ENCODE measurements at regions not wholly inside any gene's neighbourhood (a gene's known extent, or its start where the extent isn't known, plus 50 kb on each side); places are given as distances from the start of the nearest gene placed in this dataset.

- Histone ChIP-seq H3K4me3 (ENCODE audit: low read length) (no peak overlapping the region), H3K27me3 (ENCODE audit: control insufficient read depth, insufficient read depth, low read length, poor library complexity, severe bottlenecking) (no peaks in the 10 kb centered on the region), H3K9me3 (ENCODE audit: control insufficient read depth, low read length) (no peaks in the 10 kb centered on the region), H3K36me3 (ENCODE audit: control insufficient read depth, insufficient read depth, low read length) (no peaks in the 10 kb centered on the region), H3K27ac (ENCODE audit: low read depth, low read length) (no peak overlapping the region), H3K9ac (ENCODE audit: extremely low read depth, low read length, poor library complexity, severe bottlenecking) (no peak overlapping the region), H3K4me1 (ENCODE audit: control insufficient read depth, insufficient read depth, low read length) (no peaks in the 10 kb centered on the region)
- WGBS, 2 experiments (ENCODE audit: insufficient coverage in 1 of 2, insufficient read length in 1 of 2), result 90 to 100% methylated on average over 2 of the region's 2 CpGs
- no peak overlapping the region for H3K27ac Mint-ChIP-seq
- H3K9me3 Mint-ChIP-seq, result peaks cover 7% of the 10 kb centered on the region
- H3K4me1 Mint-ChIP-seq, result no peaks in the 10 kb centered on the region
- H3K4me3 Mint-ChIP-seq, result no peak overlapping the region
- peaks cover 2% of the 10 kb centered on the region for H3K27me3 Mint-ChIP-seq (ENCODE audit: insufficient read depth)
- H3K36me3 Mint-ChIP-seq (ENCODE audit: low read depth), result no peaks in the 10 kb centered on the region
- DNase-seq, result no peak
- no peak for TF ChIP-seq CTCF (conservative IDR thresholded peaks at IDR 0.05)
Observed at GRCh38 chrX:20693078-20693477, 426.4 kb upstream of the RPS6KA3 start.

- peaks cover 20% of the 10 kb centered on the region for H3K4me1 Mint-ChIP-seq
- no peak for TF ChIP-seq CTCF (conservative IDR thresholded peaks at IDR 0.05)
- no peak for DNase-seq
- no peak overlapping the region for H3K27ac ChIP-seq (ENCODE audit: low read depth, low read length)
- peak overlapping the region; percentile 37 for H3K27ac Mint-ChIP-seq
- no peaks in the 10 kb centered on the region for H3K9me3 ChIP-seq (ENCODE audit: control insufficient read depth, low read length)
- H3K4me1 ChIP-seq (ENCODE audit: control insufficient read depth, insufficient read depth, low read length), result no peaks in the 10 kb centered on the region
- 76% methylated on average over 6 of the region's 7 CpGs; no CpG with 5 or more reads in 1 of the 2 experiments for WGBS, 2 experiments (ENCODE audit: insufficient coverage in 1 of 2, insufficient read length in 1 of 2)
- H3K4me3 Mint-ChIP-seq, result no peak overlapping the region
- H3K27me3 ChIP-seq (ENCODE audit: control insufficient read depth, insufficient read depth, low read length, poor library complexity, severe bottlenecking), result no peaks in the 10 kb centered on the region
- H3K4me3 ChIP-seq (ENCODE audit: low read length), result no peak overlapping the region
- no peak overlapping the region for H3K9ac ChIP-seq (ENCODE audit: extremely low read depth, low read length, poor library complexity, severe bottlenecking)
- H3K27me3 Mint-ChIP-seq (ENCODE audit: insufficient read depth), result peaks cover 2% of the 10 kb centered on the region
- no peaks in the 10 kb centered on the region for H3K36me3 Mint-ChIP-seq (ENCODE audit: low read depth)
- no peaks in the 10 kb centered on the region for H3K36me3 ChIP-seq (ENCODE audit: control insufficient read depth, insufficient read depth, low read length)
- H3K9me3 Mint-ChIP-seq, result no peaks in the 10 kb centered on the region
Observed at GRCh38 chrX:20686256-20686655, 419.5 kb upstream of the RPS6KA3 start.

GRCh38 chrX:20685652-20686051 lies 418.9 kb upstream of the RPS6KA3 start:
- H3K9ac ChIP-seq (ENCODE audit: extremely low read depth, low read length, poor library complexity, severe bottlenecking), result no peak overlapping the region
- Mint-ChIP-seq H3K36me3 (ENCODE audit: low read depth) (no peaks in the 10 kb centered on the region), H3K9me3 (no peaks in the 10 kb centered on the region), H3K4me3 (no peak overlapping the region), H3K4me1 (peaks cover 20% of the 10 kb centered on the region), H3K27me3 (ENCODE audit: insufficient read depth) (peaks cover 2% of the 10 kb centered on the region), H3K27ac (no peak overlapping the region)
- H3K27me3 ChIP-seq (ENCODE audit: control insufficient read depth, insufficient read depth, low read length, poor library complexity, severe bottlenecking), result no peaks in the 10 kb centered on the region
- no peak overlapping the region for H3K27ac ChIP-seq (ENCODE audit: low read depth, low read length)
- H3K36me3 ChIP-seq (ENCODE audit: control insufficient read depth, insufficient read depth, low read length), result no peaks in the 10 kb centered on the region
- TF ChIP-seq CTCF (conservative IDR thresholded peaks at IDR 0.05), result no peak
- WGBS, 2 experiments (ENCODE audit: insufficient coverage in 1 of 2, insufficient read length in 1 of 2), result 87 to 97% methylated on average over 4 to 5 of the region's 5 CpGs
- H3K4me1 ChIP-seq (ENCODE audit: control insufficient read depth, insufficient read depth, low read length), result no peaks in the 10 kb centered on the region
- no peak for DNase-seq
- H3K4me3 ChIP-seq (ENCODE audit: low read length), result no peak overlapping the region
- H3K9me3 ChIP-seq (ENCODE audit: control insufficient read depth, low read length), result no peaks in the 10 kb centered on the region
